WTC11 (cell line): ENCODE measurements at regions not wholly inside any gene's neighbourhood (a gene's known extent, or its start where the extent isn't known, plus 50 kb on each side); places are given as distances from the start of the nearest gene placed in this dataset.

Experiments used
- ATAC-seq: fragments of 200-7000 bp; cut with Tn5 transposase; 2 replicates; pipeline ENCODE4 v1.10.0; 2021; ENCODE audit warnings: mild to moderate bottlenecking, moderate library complexity
- CTCF ChIA-PET: fragments of 300-600 bp; sonication (Branson Sonifier 250); formaldehyde crosslinking; loops from one replicate; lab custom pipeline; 2021; ENCODE audit warnings: antibody characterized with exemption; lab: Charles Lee
- POLR2A ChIA-PET: fragments of 350-600 bp; sonication (Branson Sonifier 250); formaldehyde crosslinking; loops from one replicate; lab custom pipeline; 2021; ENCODE audit warnings: antibody characterized with exemption; lab: Charles Lee
- DNase-seq: peaks from one replicate; pipeline ENCODE4 v3.0.0; 2021; ENCODE audit warnings: low spot score
- H3K27ac Mint-ChIP-seq: 2 replicates; pipeline ENCODE4 v1.8.0; 2021; ENCODE audit warnings: mixed read lengths
- H3K27me3 Mint-ChIP-seq: 2 replicates; pipeline ENCODE4 v1.8.0; 2021; ENCODE audit warnings: low read depth, mild to moderate bottlenecking, moderate library complexity, mixed read lengths
- H3K36me3 Mint-ChIP-seq: 2 replicates; pipeline ENCODE4 v1.8.0; 2021; ENCODE audit warnings: mixed read lengths
- H3K4me1 Mint-ChIP-seq: 2 replicates; pipeline ENCODE4 v1.8.0; 2022; ENCODE audit warnings: mixed read lengths
- H3K4me3 Mint-ChIP-seq: 2 replicates; pipeline ENCODE4 v1.8.0; 2021; ENCODE audit warnings: mild to moderate bottlenecking, moderate library complexity, mixed read lengths
- H3K9me3 Mint-ChIP-seq: 2 replicates; pipeline ENCODE4 v1.8.0; 2021; ENCODE audit warnings: mixed read lengths
- ATF1 ChIP-seq: sonication (generic); formaldehyde crosslinking; IDR thresholded peaks from 2 replicates; pipeline ENCODE4 v1.8.1; 2023; ENCODE audit warnings: mild to moderate bottlenecking, moderate library complexity, missing genetic modification reagents
- CREB1 ChIP-seq: sonication (generic); formaldehyde crosslinking; IDR thresholded peaks from 2 replicates; pipeline ENCODE4 v1.8.0; 2023; ENCODE audit warnings: mild to moderate bottlenecking, missing genetic modification reagents
- CREM ChIP-seq: sonication (generic); formaldehyde crosslinking; IDR thresholded peaks from 2 replicates; pipeline ENCODE4 v1.8.1; 2022; ENCODE audit warnings: mild to moderate bottlenecking, missing genetic modification reagents, moderate library complexity
- EMX1 ChIP-seq: fragments of 250-450 bp; sonication (Bioruptor Pico); IDR thresholded peaks from 2 replicates; pipeline ENCODE4 v1.8.0; 2021; ENCODE audit warnings: mild to moderate bottlenecking
- GRHL2 ChIP-seq: fragments of 250-450 bp; sonication (Bioruptor Pico); IDR thresholded peaks from 2 replicates; pipeline ENCODE4 v1.8.0; 2022; ENCODE audit warnings: mild to moderate bottlenecking, moderate library complexity; ENCODE audit not compliant: insufficient replicate concordance, severe bottlenecking
- HMGA2 ChIP-seq: fragments of 250-450 bp; sonication (Bioruptor Pico); IDR thresholded peaks from 2 replicates; pipeline ENCODE4 v1.4.0; 2021; ENCODE audit warnings: mild to moderate bottlenecking, moderate library complexity
- MLX ChIP-seq: sonication (generic); formaldehyde crosslinking; IDR thresholded peaks from 2 replicates; pipeline ENCODE4 v1.8.1; 2023; ENCODE audit warnings: mild to moderate bottlenecking, missing genetic modification reagents, moderate library complexity
- MYBL2 ChIP-seq: sonication (generic); formaldehyde crosslinking; IDR thresholded peaks from 2 replicates; pipeline ENCODE4 v1.8.1; 2023; ENCODE audit warnings: mild to moderate bottlenecking, moderate library complexity, missing genetic modification reagents
- NR1H2 ChIP-seq: sonication (generic); formaldehyde crosslinking; IDR thresholded peaks from 2 replicates; pipeline ENCODE4 v1.9.0; 2021; ENCODE audit warnings: mild to moderate bottlenecking, moderate library complexity, missing genetic modification reagents
- PRRX2 ChIP-seq: fragments of 250-450 bp; sonication (Bioruptor Pico); IDR thresholded peaks from 2 replicates; pipeline ENCODE4 v1.8.0; 2021; ENCODE audit warnings: mild to moderate bottlenecking
- RELA ChIP-seq: sonication (generic); formaldehyde crosslinking; IDR thresholded peaks from 2 replicates; pipeline ENCODE4 v1.8.1; 2022; ENCODE audit warnings: missing genetic modification reagents, mild to moderate bottlenecking, borderline replicate concordance
- RORB ChIP-seq: fragments of 250-450 bp; sonication (Bioruptor Pico); IDR thresholded peaks from 2 replicates; pipeline ENCODE4 v1.9.0; 2021; ENCODE audit warnings: mild to moderate bottlenecking
- ZBTB21 ChIP-seq: sonication (generic); formaldehyde crosslinking; IDR thresholded peaks from 2 replicates; pipeline ENCODE4 v1.8.1; 2023; ENCODE audit warnings: mild to moderate bottlenecking, missing genetic modification reagents, borderline replicate concordance
- ZNF425 ChIP-seq: fragments of 250-450 bp; sonication (Bioruptor Pico); conservative IDR thresholded peaks from 2 replicates; pipeline ENCODE4 v1.9.0; 2021; ENCODE audit warnings: mild to moderate bottlenecking
- TF ChIP-seq, protein P1 (sequence below): fragments of 250-450 bp; sonication (Bioruptor Pico); IDR thresholded peaks from 2 replicates; pipeline ENCODE4 v1.9.0; 2021; ENCODE audit warnings: mild to moderate bottlenecking, borderline replicate concordance
- TF ChIP-seq, protein P2 (sequence below): sonication (generic); formaldehyde crosslinking; IDR thresholded peaks from 2 replicates; pipeline ENCODE4 v1.8.1; 2023; ENCODE audit warnings: mild to moderate bottlenecking, missing genetic modification reagents
- TF ChIP-seq, protein P3 (sequence below): fragments of 250-450 bp; sonication (Bioruptor Pico); IDR thresholded peaks from 2 replicates; pipeline ENCODE4 v1.8.0; 2021; ENCODE audit warnings: mild to moderate bottlenecking
- TF ChIP-seq, protein P4 (sequence below): fragments of 250-450 bp; sonication (Bioruptor Pico); IDR thresholded peaks from 2 replicates; pipeline ENCODE4 v2.1.2; 2022; ENCODE audit warnings: mild to moderate bottlenecking, moderate library complexity
- TF ChIP-seq, protein P5 (sequence below): sonication (generic); formaldehyde crosslinking; conservative IDR thresholded peaks from 2 replicates; pipeline ENCODE4 v1.8.1; 2023; ENCODE audit warnings: mild to moderate bottlenecking, low read depth, missing genetic modification reagents, moderate library complexity

- ChIA-PET CTCF (interaction anchor here (1.2 kb wide), 1 partner anchor 1041 kb away, joined by 5 read pairs; no protein-coding TSS in a partner anchor), POLR2A (interaction anchor here (0.7 kb wide), 1 partner anchor 509 kb away, joined by 3 read pairs; no protein-coding TSS in a partner anchor)
- Mint-ChIP-seq H3K9me3 (no peaks in the 10 kb centered on the region), H3K36me3 (no peaks in the 10 kb centered on the region), H3K4me1 (peaks cover 44% of the 10 kb centered on the region), H3K27ac (peak overlapping the region; percentile 90), H3K4me3 (peak overlapping the region; percentile 14; the same call in 1 of the 2 replicates), H3K27me3 (no peaks in the 10 kb centered on the region)
- no peak for TF ChIP-seq CREB1 (CRISPR knock-in tag)
- no peak for TF ChIP-seq RELA (CRISPR knock-in tag)
- no peak for TF ChIP-seq HMGA2 (CRISPR knock-in tag)
- no peak for TF ChIP-seq NR1H2 (CRISPR knock-in tag)
- TF ChIP-seq, protein P1, sequence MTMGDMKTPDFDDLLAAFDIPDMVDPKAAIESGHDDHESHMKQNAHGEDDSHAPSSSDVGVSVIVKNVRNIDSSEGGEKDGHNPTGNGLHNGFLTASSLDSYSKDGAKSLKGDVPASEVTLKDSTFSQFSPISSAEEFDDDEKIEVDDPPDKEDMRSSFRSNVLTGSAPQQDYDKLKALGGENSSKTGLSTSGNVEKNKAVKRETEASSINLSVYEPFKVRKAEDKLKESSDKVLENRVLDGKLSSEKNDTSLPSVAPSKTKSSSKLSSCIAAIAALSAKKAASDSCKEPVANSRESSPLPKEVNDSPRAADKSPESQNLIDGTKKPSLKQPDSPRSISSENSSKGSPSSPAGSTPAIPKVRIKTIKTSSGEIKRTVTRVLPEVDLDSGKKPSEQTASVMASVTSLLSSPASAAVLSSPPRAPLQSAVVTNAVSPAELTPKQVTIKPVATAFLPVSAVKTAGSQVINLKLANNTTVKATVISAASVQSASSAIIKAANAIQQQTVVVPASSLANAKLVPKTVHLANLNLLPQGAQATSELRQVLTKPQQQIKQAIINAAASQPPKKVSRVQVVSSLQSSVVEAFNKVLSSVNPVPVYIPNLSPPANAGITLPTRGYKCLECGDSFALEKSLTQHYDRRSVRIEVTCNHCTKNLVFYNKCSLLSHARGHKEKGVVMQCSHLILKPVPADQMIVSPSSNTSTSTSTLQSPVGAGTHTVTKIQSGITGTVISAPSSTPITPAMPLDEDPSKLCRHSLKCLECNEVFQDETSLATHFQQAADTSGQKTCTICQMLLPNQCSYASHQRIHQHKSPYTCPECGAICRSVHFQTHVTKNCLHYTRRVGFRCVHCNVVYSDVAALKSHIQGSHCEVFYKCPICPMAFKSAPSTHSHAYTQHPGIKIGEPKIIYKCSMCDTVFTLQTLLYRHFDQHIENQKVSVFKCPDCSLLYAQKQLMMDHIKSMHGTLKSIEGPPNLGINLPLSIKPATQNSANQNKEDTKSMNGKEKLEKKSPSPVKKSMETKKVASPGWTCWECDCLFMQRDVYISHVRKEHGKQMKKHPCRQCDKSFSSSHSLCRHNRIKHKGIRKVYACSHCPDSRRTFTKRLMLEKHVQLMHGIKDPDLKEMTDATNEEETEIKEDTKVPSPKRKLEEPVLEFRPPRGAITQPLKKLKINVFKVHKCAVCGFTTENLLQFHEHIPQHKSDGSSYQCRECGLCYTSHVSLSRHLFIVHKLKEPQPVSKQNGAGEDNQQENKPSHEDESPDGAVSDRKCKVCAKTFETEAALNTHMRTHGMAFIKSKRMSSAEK (CRISPR knock-in tag) = no peak
- TF ChIP-seq ATF1 (CRISPR knock-in tag) = no peak
- TF ChIP-seq EMX1 = no peak
- no peak for TF ChIP-seq GRHL2
- TF ChIP-seq, protein P2, sequence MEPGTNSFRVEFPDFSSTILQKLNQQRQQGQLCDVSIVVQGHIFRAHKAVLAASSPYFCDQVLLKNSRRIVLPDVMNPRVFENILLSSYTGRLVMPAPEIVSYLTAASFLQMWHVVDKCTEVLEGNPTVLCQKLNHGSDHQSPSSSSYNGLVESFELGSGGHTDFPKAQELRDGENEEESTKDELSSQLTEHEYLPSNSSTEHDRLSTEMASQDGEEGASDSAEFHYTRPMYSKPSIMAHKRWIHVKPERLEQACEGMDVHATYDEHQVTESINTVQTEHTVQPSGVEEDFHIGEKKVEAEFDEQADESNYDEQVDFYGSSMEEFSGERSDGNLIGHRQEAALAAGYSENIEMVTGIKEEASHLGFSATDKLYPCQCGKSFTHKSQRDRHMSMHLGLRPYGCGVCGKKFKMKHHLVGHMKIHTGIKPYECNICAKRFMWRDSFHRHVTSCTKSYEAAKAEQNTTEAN (CRISPR knock-in tag) = no peak
- TF ChIP-seq PRRX2 (CRISPR knock-in tag) = no peak
- no peak for TF ChIP-seq CREM (CRISPR knock-in tag)
- no peak for TF ChIP-seq ZNF425 (CRISPR knock-in tag)
- TF ChIP-seq MLX (CRISPR knock-in tag) = no peak
- TF ChIP-seq, protein P3, sequence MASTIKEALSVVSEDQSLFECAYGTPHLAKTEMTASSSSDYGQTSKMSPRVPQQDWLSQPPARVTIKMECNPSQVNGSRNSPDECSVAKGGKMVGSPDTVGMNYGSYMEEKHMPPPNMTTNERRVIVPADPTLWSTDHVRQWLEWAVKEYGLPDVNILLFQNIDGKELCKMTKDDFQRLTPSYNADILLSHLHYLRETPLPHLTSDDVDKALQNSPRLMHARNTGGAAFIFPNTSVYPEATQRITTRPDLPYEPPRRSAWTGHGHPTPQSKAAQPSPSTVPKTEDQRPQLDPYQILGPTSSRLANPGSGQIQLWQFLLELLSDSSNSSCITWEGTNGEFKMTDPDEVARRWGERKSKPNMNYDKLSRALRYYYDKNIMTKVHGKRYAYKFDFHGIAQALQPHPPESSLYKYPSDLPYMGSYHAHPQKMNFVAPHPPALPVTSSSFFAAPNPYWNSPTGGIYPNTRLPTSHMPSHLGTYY (CRISPR knock-in tag) = no peak
- TF ChIP-seq MYBL2 (CRISPR knock-in tag) = no peak
- TF ChIP-seq, protein P4, sequence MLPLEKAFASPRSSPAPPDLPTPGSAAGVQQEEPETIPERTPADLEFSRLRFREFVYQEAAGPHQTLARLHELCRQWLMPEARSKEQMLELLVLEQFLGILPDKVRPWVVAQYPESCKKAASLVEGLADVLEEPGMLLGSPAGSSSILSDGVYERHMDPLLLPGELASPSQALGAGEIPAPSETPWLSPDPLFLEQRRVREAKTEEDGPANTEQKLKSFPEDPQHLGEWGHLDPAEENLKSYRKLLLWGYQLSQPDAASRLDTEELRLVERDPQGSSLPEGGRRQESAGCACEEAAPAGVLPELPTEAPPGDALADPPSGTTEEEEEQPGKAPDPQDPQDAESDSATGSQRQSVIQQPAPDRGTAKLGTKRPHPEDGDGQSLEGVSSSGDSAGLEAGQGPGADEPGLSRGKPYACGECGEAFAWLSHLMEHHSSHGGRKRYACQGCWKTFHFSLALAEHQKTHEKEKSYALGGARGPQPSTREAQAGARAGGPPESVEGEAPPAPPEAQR (CRISPR knock-in tag) = no peak
- TF ChIP-seq RORB = no peak
- no peak for TF ChIP-seq ZBTB21 (CRISPR knock-in tag)
- TF ChIP-seq, protein P5, sequence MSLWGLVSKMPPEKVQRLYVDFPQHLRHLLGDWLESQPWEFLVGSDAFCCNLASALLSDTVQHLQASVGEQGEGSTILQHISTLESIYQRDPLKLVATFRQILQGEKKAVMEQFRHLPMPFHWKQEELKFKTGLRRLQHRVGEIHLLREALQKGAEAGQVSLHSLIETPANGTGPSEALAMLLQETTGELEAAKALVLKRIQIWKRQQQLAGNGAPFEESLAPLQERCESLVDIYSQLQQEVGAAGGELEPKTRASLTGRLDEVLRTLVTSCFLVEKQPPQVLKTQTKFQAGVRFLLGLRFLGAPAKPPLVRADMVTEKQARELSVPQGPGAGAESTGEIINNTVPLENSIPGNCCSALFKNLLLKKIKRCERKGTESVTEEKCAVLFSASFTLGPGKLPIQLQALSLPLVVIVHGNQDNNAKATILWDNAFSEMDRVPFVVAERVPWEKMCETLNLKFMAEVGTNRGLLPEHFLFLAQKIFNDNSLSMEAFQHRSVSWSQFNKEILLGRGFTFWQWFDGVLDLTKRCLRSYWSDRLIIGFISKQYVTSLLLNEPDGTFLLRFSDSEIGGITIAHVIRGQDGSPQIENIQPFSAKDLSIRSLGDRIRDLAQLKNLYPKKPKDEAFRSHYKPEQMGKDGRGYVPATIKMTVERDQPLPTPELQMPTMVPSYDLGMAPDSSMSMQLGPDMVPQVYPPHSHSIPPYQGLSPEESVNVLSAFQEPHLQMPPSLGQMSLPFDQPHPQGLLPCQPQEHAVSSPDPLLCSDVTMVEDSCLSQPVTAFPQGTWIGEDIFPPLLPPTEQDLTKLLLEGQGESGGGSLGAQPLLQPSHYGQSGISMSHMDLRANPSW (CRISPR knock-in tag) = no peak
- DNase-seq = no peak
- ATAC-seq = peak; percentile 85
These were observed 589.8 kb downstream of the PRELID2 start for GRCh38 chr5:145245354-145245753.
